HG02759 (cell line): ENCODE measurements at regions not wholly inside any gene's neighbourhood (a gene's known extent, or its start where the extent isn't known, plus 50 kb on each side); places are given as distances from the start of the nearest gene placed in this dataset.

Source experiments
- ATAC-seq: cut with Tn5 transposase; IDR thresholded peaks from one replicate; pipeline ENCODE4 v1.9.1; 2021; ENCODE audit warnings: mild to moderate bottlenecking, moderate library complexity; ENCODE audit not compliant: unreplicated experiment

GRCh38 chr15:29959384-29960137, 123.2 kb upstream of the GOLGA8J start:
- no peak for ATAC-seq

- no peak for ATAC-seq
Measured at GRCh38 chr15:29952225-29952624, 130.0 kb upstream of the TJP1 start.

DNA sequence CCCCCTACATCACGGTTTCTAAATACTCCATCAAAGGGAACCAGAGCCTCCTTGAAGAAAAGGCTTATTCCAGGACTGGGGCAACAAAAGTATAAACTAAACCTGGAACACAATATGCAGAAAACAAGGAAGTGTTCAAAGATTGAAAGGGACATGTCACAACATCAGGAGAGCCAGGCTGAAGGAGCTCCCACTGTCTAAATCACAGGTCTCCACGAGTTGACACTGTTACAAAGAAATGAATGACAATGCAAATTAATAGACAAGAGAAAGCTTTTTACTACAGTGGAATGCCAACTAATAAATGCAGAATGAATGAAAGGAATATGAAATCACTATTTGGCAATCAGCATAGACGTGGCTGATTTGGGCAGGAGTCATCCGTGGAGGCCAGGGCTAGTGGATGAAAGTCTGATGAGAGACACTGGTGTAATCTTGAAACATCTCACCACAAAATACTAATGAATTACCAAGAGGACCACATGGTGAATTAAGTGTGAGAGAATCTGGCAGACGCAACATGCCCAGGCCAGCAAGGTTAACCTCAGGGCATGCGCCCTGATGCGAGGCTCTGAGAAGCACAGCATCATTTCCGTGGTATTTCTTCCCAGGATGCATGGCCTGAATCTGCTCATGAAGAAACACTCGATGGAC, 123.8 kb upstream of the TJP1 start:
- ATAC-seq: no peak

- no peak for ATAC-seq
Measured at GRCh38 chr15:29944925-29945324, 122.7 kb upstream of the TJP1 start.

GRCh38 chr15:29942548-29942947, 120.3 kb upstream of the TJP1 start:
- no peak for ATAC-seq

- ATAC-seq: no peak
Measured at GRCh38 chr15:29942143-29942542, 119.9 kb upstream of the TJP1 start.

DNA sequence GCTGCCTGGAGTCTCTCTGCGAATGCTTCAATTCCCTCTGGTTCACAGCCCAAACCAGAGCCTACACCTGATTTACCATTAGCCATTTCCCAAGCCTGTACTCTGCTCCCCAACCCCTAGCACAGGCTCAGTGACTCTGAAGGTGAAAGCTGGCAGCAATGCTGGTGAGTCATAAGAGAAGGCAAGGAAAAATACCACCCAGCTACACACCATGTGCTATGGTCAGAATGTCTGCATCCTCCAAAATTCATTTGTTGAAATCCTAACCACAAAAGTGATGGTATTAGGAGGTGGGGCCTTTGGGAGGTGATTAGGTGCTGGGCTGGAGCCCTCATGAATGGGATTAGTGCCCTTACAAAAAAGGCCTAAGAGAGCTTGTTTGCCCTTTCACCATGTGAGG, 117.1 kb upstream of the TJP1 start:
- no peak for ATAC-seq

- no peak for ATAC-seq
Measured at GRCh38 chr15:29938361-29939335, 116.4 kb upstream of the TJP1 start.

GRCh38 chr15:29937956-29938355, 115.7 kb upstream of the TJP1 start:
- no peak for ATAC-seq

DNA sequence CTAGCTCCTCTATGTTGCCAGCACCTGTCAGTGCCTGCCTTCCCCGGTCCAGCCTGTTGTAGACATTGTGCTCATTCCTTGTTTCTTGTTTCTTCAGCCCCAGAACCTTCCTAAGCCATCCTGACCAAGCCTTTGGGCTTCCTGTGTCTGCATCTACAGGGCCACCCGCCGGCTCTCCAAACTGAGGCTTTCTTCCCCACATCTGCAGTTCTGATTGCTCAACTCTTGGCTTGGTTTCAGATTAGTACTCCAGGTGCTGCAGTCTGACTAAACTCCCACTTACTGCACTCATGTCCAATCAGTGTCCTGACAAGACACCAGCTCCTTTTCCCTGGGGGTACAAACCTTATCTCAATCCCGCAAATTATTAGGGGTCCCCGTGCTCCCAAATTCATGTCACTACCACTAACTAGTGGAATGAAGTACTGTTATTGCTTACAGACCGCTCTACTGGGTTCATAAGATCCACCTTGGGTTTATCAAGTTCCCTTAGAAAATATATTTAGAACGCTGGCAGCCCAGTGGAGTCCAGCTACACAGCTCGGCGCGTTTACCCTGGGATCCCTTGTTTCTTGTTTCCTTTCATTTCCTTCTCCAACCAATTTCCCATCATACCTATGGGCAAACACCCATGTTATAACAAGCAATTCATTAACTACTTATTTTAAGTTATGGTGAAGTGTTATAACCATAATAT, 114.2 kb upstream of the TJP1 start:
- no peak for ATAC-seq

DNA sequence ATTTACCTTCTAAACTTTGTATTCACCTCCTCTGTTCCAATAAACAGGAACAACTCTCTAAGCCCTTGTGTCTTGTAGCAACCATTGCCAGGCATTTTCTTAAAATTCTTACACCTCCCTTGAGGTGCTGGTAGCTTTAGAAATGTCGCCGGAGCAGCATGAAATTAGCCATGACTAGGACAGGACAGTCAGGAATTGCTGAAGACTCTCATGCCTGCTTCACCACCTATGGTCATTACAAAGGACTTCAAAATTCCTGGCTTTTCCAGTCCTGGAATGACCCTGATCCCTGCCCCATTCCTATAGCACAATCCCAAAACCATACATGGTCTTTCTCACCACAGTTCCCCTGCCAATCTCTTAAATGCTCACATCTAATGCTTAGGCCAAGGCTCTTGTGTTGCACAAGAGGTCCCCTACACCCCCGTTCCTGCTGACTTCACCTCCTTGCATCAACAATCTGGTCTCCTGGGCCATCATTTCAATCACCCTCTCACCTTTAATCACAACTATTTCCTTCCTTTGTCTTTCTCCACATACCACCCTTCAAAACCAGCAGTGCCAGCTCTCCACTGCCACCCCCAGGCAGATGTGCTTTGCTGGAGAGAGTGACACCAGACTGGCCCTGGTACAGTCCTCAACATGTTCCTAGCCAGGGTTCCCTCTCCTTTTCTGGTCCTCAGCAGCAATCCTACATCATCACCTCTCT, 113.2 kb upstream of the TJP1 start:
- no peak for ATAC-seq

- no peak for ATAC-seq
Measured at GRCh38 chr15:29934251-29934650, 112.0 kb upstream of the TJP1 start.

- ATAC-seq: no peak
Measured at GRCh38 chr15:29933042-29933803, 111.0 kb upstream of the TJP1 start.

- no peak for ATAC-seq
Measured at GRCh38 chr15:29926083-29926388, 103.8 kb upstream of the TJP1 start.

GRCh38 chr15:29925227-29926082, 103.2 kb upstream of the TJP1 start:
- peak; percentile 66 for ATAC-seq

- no peak for ATAC-seq
Measured at GRCh38 chr15:29924750-29925149, 102.5 kb upstream of the TJP1 start.

GRCh38 chr15:29922191-29922590, 99.9 kb upstream of the TJP1 start:
- ATAC-seq: no peak

GRCh38 chr15:29921130-29921601, 98.9 kb upstream of the TJP1 start:
- no peak for ATAC-seq

GRCh38 chr15:29920515-29920914, 98.2 kb upstream of the TJP1 start:
- no peak for ATAC-seq
